ENCODE measurements at regions not wholly inside any gene's neighbourhood (a gene's known extent, or its start where the extent isn't known, plus 50 kb on each side); places are given as distances from the start of the nearest gene placed in this dataset.

GRCh38 chr10:128952856-128953255 lies 514.2 kb upstream of the MGMT start:
- TF ChIP-seq CTCF (IDR thresholded peaks at IDR 0.05) (no peak), POLR2A (IDR thresholded peaks at IDR 0.05) (no peak)

All from lower leg skin (tissue), 3 donors.